Natural killer cell (primary cell): ENCODE measurements at regions not wholly inside any gene's neighbourhood (a gene's known extent, or its start where the extent isn't known, plus 50 kb on each side); places are given as distances from the start of the nearest gene placed in this dataset.
A peak's percentile ranks its signal among the peaks of the same experiment; 100 is the strongest.

Experiments
- ATAC-seq, 3 donors: fragments of 150-1000 bp in 2 of 3; fragments of 200-7000 bp in 1 of 3; cut with Tn5 transposase; 1 replicate in 1 of 3; 2 replicates in 2 of 3; pipeline ENCODE4 v1.10.0; 2021; ENCODE audit warnings: mild to moderate bottlenecking in 2 of 3, moderate library complexity in 2 of 3
- DNase-seq, 2 donors: peaks; one replicate each; pipeline versions ENCODE4 v3.0.0 to v3.0.0-alpha.2; 2013 to 2021; ENCODE audit warnings: mixed read lengths in 1 of 2
- H3K27ac ChIP-seq: one replicate; pipeline ENCODE4 v1.5.1; 2013; ENCODE audit warnings: mild to moderate bottlenecking, low read length
- H3K27me3 ChIP-seq: one replicate; pipeline ENCODE4 v1.6.1; 2013; ENCODE audit warnings: low read length; ENCODE audit not compliant: control insufficient read depth, insufficient read depth
- H3K36me3 ChIP-seq: one replicate; pipeline ENCODE4 v1.6.1; 2013; ENCODE audit warnings: low read length; ENCODE audit not compliant: control insufficient read depth, insufficient read depth
- H3K4me1 ChIP-seq: one replicate; pipeline ENCODE4 v1.6.1; 2013; ENCODE audit warnings: low read length; ENCODE audit not compliant: control insufficient read depth, insufficient read depth
- H3K4me3 ChIP-seq: one replicate; pipeline ENCODE4 v1.5.1; 2013; ENCODE audit warnings: low read length
- H3K9me3 ChIP-seq: one replicate; pipeline ENCODE4 v1.6.1; 2013; ENCODE audit warnings: low read length; ENCODE audit not compliant: control insufficient read depth, insufficient read depth
- H3K27ac Mint-ChIP-seq, 2 donors: one replicate each; pipeline ENCODE4 v1.8.0; 2022; ENCODE audit warnings: mild to moderate bottlenecking in 2 of 2, mixed read lengths in 2 of 2, moderate library complexity in 1 of 2
- H3K27me3 Mint-ChIP-seq, 2 donors: one replicate each; pipeline ENCODE4 v1.8.0; 2022; ENCODE audit warnings: low read depth in 2 of 2, mixed read lengths in 2 of 2
- H3K36me3 Mint-ChIP-seq: one replicate; pipeline ENCODE4 v1.8.0; 2022; ENCODE audit warnings: mixed read lengths
- H3K4me1 Mint-ChIP-seq, 2 donors: one replicate each; pipeline ENCODE4 v1.8.0; 2022; ENCODE audit warnings: mixed read lengths in 2 of 2
- H3K4me3 Mint-ChIP-seq: one replicate; pipeline ENCODE4 v1.8.0; 2022; ENCODE audit warnings: mild to moderate bottlenecking, moderate library complexity, mixed read lengths
- H3K9me3 Mint-ChIP-seq, 2 donors: one replicate each; pipeline ENCODE4 v1.8.0; 2022; ENCODE audit warnings: mixed read lengths in 2 of 2
- WGBS: methylation state at CpG from one replicate; pipeline ENCODE4 v1.1.7; 2013; ENCODE audit warnings: missing lambda C conversion rate; ENCODE audit not compliant: insufficient coverage; 5-methylcytosine and 5-hydroxymethylcytosine counted together
- intact Hi-C: fragments of 100-400 bp; cut with micrococcal nuclease; formaldehyde crosslinking; loops from one replicate; pipeline ENCODE4 v1.14.2; 2022
- TF ChIP-seq, protein P1 (sequence below): fragments of 200-600 bp; IDR thresholded peaks from one replicate; pipeline ENCODE4 v1.8.0; 2022; ENCODE audit warnings: antibody characterized with exemption

DNA sequence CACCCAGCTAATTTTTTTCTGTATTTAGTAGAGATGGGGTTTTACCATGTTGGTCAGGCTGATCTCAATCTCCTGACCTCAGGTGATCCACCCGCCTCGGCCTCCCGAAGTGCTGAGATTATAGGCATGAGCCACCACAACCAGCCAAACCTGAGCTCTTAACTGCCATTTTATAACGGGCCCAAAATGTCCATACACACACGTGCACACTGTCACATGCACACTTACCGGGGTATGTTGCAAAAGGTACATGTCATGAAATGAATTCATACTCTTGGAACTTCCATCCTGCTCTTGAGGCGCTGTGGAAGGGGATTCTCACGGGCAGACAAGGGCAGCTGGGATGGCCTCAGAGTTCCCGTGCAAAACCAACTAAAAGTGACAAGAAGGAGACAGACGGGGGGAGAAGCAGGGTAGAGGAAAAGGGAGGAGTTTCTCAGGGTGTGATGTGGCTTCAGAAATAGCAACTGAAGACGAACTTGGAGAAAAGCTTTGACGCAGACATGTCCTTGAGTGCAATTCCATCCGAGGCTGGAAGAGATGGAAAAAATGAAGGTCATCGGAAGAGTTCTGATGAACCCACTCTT is 110.9 kb downstream of the BDH1 start:
- Mint-ChIP-seq H3K36me3 (no peaks in the 10 kb centered on the region), H3K27ac (no peak overlapping the region), H3K4me3 (no peak overlapping the region), H3K4me1 (no peaks in the 10 kb centered on the region), H3K27me3 (peaks cover 17 to 37% of the 10 kb centered on the region in 2 donors), H3K9me3 (no peaks in the 10 kb centered on the region)
- H3K27me3 ChIP-seq = no peaks in the 10 kb centered on the region
- peak in 1 of 2 donors; percentile 40 for DNase-seq
- H3K4me1 ChIP-seq = no peaks in the 10 kb centered on the region
- no peaks in the 10 kb centered on the region for H3K36me3 ChIP-seq
- intact Hi-C loops = no loop called here
- no peak overlapping the region for H3K27ac ChIP-seq
- no peak overlapping the region for H3K4me3 ChIP-seq
- ATAC-seq = peak in 1 of 3 donors; percentile 31
- H3K9me3 ChIP-seq = no peaks in the 10 kb centered on the region
- TF ChIP-seq, protein P1, sequence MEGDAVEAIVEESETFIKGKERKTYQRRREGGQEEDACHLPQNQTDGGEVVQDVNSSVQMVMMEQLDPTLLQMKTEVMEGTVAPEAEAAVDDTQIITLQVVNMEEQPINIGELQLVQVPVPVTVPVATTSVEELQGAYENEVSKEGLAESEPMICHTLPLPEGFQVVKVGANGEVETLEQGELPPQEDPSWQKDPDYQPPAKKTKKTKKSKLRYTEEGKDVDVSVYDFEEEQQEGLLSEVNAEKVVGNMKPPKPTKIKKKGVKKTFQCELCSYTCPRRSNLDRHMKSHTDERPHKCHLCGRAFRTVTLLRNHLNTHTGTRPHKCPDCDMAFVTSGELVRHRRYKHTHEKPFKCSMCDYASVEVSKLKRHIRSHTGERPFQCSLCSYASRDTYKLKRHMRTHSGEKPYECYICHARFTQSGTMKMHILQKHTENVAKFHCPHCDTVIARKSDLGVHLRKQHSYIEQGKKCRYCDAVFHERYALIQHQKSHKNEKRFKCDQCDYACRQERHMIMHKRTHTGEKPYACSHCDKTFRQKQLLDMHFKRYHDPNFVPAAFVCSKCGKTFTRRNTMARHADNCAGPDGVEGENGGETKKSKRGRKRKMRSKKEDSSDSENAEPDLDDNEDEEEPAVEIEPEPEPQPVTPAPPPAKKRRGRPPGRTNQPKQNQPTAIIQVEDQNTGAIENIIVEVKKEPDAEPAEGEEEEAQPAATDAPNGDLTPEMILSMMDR = no peak
- 71% methylated on average over 14 of the region's 14 CpGs for WGBS

DNA sequence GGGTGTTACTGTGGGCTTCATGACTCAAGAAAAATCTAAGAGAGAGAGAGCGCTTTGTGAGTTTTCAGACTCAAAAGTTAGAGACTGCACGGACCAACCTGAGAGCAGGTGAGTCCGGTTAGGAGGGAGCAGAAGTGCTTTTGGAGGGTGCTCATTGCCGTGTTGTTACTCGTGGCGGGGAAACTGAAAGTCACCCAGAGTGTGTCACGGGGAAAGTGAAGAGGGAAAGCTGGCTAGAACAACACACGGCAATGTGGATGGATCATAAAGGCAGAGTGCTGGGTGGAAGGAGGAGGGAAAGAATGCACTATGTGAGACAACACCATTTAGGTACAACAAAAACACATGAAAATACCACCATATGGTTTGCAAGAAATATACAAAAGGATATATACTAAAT is 112.3 kb downstream of the BDH1 start:
- no peaks in the 10 kb centered on the region for H3K36me3 Mint-ChIP-seq
- intact Hi-C loops = no loop called here
- H3K9me3 ChIP-seq = no peaks in the 10 kb centered on the region
- no peak overlapping the region for H3K4me3 ChIP-seq
- no peak overlapping the region for H3K4me3 Mint-ChIP-seq
- peaks cover 17 to 30% of the 10 kb centered on the region in 2 donors for H3K27me3 Mint-ChIP-seq
- no peaks in the 10 kb centered on the region for H3K4me1 ChIP-seq
- H3K36me3 ChIP-seq = no peaks in the 10 kb centered on the region
- H3K27ac ChIP-seq = no peak overlapping the region
- no peaks in the 10 kb centered on the region for H3K4me1 Mint-ChIP-seq
- no peaks in the 10 kb centered on the region for H3K9me3 Mint-ChIP-seq
- TF ChIP-seq, protein P1 = no peak
- no peaks in the 10 kb centered on the region for H3K27me3 ChIP-seq
- DNase-seq (no peak), ATAC-seq (no peak)
- 88% methylated on average over 8 of the region's 8 CpGs for WGBS
- no peak overlapping the region for H3K27ac Mint-ChIP-seq

DNA sequence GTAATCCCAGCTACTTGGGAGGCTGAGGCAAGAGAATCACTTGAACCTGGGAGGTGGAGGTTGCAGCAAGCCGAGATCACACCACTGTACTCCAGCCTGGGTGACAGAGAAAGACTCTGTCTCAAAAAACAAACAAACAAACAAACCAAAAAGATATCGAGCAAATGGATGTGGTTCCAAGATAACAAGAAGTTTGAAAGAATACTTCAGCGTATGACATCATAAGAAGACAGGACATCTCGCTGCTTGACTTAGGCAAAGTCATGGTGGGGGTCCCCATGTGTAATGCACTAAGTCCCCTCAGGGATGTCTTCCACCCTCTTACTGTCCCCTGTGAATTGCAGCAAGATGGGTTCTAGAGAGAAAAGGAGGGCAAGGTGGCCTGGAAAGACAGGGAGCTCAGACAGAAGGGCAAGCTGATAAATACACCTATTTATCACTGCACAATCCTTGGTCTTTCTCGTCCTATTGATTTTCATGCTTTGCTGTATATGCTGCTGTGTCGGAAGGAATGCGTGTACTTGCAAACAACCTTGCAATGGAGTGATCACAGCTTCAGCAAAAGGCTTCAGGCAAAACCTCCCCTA is 115.0 kb downstream of the BDH1 start:
- no peaks in the 10 kb centered on the region for H3K36me3 ChIP-seq
- H3K27ac ChIP-seq = no peak overlapping the region
- Mint-ChIP-seq H3K27ac (no peak overlapping the region), H3K27me3 (peaks cover 17 to 26% of the 10 kb centered on the region in 2 donors), H3K4me3 (no peak overlapping the region), H3K4me1 (no peaks in the 10 kb centered on the region), H3K9me3 (no peaks in the 10 kb centered on the region), H3K36me3 (no peaks in the 10 kb centered on the region)
- no peak overlapping the region for H3K4me3 ChIP-seq
- no peaks in the 10 kb centered on the region for H3K9me3 ChIP-seq
- H3K4me1 ChIP-seq = no peaks in the 10 kb centered on the region
- ATAC-seq (peak in 1 of 3 donors; percentile 36), DNase-seq (no peak)
- TF ChIP-seq, protein P1 = no peak
- WGBS = 92% methylated on average over 7 of the region's 7 CpGs
- intact Hi-C loops = no loop called here
- H3K27me3 ChIP-seq = no peaks in the 10 kb centered on the region

DNA sequence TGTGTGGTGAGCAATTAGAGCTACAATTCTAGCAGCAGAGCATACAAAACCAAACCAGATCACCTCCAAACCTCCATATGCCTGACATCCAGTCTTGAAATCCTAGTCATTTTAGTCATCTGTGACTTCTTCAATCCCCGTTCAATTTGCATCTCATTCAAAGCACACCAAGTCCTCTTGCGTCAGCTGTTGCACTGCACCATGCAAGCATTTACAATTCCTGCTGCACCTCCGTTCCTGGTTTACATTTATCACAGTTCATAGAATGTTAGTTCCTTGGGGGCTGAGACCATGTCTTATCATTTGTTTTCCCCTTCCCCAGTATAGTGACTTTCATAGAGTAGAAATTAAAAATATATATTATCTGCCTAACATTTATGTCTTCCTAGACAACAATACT is 116.9 kb downstream of the BDH1 start:
- TF ChIP-seq, protein P1 = no peak

More for the DNA sequence above, 116.9 kb downstream of the BDH1 start:
- H3K4me1 Mint-ChIP-seq = no peaks in the 10 kb centered on the region
- Histone ChIP-seq H3K4me3 (no peak overlapping the region), H3K36me3 (no peaks in the 10 kb centered on the region), H3K4me1 (no peaks in the 10 kb centered on the region), H3K9me3 (no peaks in the 10 kb centered on the region), H3K27ac (no peak overlapping the region), H3K27me3 (no peaks in the 10 kb centered on the region)
- no peak overlapping the region for H3K4me3 Mint-ChIP-seq
- ATAC-seq = no peak
- H3K36me3 Mint-ChIP-seq = no peaks in the 10 kb centered on the region
- intact Hi-C loops = no loop called here
- 96% methylated on average over 3 of the region's 3 CpGs for WGBS
- H3K9me3 Mint-ChIP-seq = no peaks in the 10 kb centered on the region
- peaks cover 20 to 37% of the 10 kb centered on the region in 2 donors for H3K27me3 Mint-ChIP-seq
- no peak overlapping the region for H3K27ac Mint-ChIP-seq
- no peak for DNase-seq
